GM19193 (cell line): ENCODE measurements at regions not wholly inside any gene's neighbourhood (a gene's known extent, or its start where the extent isn't known, plus 50 kb on each side); places are given as distances from the start of the nearest gene placed in this dataset.

Source experiments
- POLR2A ChIP-seq: IDR thresholded peaks from 4 replicates; pipeline ENCODE4 v1.6.1; 2011; ENCODE audit not compliant: insufficient read depth, insufficient read length; ENCODE audit errors: extremely low read depth

DNA sequence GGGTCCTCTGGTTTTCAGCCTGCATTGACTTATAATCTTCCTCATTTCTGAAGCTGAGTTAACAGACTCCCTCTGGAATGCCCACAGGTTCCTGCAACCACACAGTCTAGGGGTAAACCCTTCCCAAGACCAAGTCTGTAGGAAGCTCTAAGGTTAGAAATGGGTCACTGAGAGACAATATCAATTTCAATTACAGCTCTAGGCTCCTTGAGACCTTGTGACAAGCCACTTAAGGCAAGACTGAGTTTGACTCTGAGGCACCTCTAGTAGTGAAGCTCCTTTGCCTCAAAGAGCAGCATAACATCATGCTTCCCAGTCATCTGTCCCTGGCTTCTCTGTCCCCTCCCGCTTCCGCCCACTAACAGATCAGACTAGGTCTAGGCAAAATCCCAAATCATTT, 333.2 kb upstream of the JARID2 start:
- no peak for TF ChIP-seq POLR2A

DNA sequence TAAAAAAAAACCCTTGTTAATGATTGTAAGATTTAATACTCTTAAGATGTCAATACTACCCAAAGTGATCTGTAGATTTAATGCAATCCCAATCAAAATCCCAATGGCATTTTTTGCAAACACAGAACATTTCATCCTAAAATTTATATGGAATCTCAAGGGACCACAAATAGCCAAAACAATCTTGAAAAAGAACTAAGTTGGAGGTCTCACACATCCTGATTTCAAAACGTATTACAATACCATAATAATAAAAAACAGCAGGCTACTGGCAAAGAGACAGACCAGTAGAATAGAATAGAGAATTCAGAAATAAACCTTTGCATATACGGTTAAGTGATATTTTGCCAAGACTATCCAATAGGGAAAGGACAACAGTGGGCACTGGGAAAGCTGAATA, 331.9 kb upstream of the JARID2 start:
- no peak for TF ChIP-seq POLR2A

DNA sequence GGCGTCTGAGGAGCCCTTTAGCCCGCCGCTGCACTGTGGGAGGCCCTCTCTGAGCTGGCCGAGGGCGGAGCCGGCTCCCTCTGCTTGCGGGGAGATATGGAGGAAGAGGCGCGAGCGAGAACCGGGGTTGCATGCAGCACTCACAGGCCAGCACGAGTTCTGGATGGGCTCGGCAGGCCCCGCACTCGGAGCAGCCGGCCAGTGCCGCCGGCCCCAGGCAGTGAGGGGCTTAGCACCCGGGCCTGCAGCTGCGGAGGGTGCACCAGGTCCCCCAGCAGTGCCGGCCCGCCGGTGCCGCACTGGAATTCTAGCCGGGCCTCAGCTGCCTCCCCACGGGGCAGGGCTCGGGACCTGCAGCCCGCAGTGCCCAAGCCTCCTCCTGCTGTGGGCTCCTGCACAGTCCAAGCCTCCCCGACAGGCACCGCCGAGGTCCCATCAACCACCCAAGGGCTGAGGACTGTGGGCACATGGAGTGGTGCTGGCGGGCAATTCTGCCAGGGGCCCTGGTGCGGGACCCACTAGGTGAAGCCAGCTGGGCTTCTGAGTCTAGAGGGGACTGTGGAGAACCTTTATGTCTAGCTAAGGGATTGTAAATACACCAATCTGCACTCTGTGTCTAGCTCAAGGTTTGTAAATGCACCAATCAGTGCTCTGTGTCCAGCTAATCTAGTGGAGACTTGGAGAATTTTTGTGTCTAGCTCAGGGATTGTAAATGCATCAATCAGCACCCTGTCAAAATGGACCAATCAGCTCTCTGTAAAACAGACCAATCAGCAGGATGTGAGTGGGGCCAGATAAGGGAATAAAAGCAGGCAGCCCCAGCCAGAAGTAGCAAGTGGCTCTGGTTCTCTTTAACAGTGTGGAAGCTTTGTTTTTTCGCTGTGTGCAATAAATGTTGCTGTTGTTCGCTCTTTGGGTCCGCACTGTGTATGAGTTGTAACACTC, 329.7 kb upstream of the JARID2 start:
- TF ChIP-seq POLR2A, result no peak

DNA sequence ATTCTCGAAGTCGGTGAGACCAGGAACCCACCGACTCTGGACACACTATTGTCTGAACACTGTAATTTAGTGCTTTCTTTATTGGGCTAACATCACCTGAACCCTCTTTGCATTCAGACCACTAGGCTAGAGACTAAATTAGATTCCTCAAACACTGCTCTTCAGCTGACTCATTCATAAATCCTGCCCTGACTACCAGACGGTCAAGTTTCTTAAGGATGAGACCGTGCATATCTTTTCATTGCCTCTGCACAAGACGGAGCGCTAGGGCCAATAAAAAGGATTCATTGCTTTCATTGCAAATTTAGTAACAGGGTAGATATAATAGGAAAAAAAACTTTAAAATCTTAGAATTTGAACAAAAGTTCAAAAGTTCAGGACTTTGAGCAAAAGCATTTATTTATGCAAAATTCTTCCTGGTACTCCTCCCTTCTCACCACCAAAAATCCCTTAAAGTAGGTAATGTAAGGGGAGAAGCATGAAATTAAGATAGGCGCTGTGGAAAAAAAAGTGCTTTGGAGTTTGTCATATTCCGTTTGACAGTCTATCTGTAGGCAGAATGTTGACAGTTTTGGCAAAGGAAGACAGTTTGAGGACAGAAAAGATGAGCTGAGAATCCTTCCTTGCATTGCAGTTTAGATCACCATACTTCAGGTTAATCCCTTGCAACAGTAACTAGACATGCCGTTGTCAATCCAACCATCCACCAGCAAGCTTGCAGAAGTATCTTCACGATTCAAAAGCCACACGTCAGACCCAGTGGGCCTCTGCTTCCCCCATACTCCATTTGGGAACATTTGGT, 328.6 kb upstream of the JARID2 start:
- no peak for TF ChIP-seq POLR2A

DNA sequence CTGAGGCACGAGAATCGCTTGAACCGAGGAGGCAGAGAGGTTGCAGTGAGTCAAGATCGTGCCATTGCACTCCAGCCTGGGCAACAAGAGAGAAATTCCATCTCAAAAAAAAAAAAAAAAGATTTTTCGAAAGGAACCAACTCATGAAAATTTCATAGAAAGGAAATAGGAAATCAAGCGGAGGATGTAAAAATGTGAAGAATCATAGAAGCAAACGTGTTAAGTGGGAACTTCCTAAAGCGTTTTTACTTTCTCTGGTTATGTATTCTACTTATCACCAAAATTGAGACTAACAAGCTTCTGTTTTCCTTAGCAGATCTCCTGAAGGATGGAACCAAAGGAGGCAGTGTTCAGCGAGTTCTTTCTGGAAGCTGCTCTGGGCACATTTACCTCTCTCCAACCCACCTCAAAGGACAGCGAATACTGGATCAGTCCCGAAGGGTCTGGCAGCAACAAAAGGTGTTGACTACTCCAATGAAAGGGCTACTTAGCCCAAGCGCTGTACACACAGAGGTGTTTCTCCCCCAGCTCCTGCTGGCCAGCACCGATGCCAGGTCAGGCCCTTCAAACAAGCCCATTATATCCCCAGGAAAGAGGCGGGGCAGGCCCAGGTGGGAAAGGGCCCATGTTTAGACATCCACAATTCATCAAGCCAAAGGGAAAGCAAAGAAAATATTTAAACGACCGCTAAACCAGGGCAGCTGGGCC, 327.5 kb upstream of the JARID2 start:
- TF ChIP-seq POLR2A, result no peak

DNA sequence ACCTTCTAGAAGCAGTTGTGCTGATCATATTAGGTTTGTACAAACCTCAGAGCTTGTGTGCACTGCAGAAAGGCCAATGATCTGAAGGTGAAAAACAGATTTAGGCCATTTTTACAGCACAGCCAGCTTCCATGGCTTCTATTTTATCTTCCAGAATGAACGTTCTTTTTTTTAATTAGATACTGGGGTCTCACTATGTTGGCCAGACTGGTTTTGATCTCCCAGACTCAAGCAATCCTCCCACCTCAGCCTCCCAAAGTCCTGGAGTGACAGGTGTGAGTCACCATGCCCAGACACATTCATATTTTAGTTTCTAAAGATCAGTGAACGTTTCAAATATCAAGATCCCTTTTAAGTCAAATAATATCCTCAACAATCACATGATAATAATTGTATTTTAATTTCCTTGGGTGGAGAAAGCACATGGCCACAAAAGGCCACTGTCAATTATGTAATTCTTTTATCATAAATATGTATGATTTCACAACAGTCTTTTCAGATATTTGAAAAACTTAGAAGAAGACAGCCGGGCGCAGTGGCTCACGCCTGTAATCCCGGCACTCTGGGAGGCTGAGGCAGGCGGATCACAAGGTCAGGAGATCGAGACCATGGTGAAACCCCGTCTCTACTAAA, 326.7 kb upstream of the JARID2 start:
- TF ChIP-seq POLR2A, result no peak

DNA sequence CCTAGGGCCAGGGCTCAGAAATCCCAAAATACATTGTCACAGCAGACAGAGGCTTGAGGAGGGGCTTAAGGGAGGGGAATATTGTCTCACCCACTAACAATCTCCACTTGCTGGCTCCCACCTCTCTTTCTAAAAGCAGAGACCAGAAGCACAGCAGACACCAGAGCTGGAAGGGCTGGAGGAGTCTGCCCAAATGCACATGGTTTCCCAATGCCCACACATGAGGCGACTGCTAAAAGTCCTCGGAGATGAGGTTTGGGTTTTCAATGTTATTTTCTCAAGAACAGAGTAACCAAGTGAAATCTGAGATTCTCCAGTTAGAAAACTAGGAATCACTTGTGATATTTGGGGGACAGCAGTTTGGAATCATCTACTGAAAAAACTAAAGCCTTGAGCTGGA, 325.6 kb upstream of the JARID2 start:
- no peak for TF ChIP-seq POLR2A

DNA sequence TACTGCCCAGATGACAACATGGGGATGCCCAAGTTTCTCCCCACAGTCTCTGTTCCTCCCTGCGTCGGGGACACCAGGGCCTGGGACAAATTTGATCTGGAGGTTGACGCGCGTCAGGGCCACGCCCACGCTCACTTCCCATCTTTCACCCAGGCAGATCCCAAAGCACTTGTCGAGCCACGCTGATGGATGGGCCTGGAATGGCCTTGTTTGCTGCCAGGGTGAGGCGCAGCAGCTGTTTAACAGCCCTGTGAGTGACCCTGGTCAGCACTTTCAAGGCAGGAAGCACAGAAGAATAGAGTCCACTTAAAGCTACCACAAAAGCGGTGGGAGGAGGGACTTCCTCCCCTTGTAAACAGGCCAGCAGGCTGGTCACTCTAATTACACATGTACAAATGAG, 324.7 kb upstream of the JARID2 start:
- TF ChIP-seq POLR2A, result no peak

DNA sequence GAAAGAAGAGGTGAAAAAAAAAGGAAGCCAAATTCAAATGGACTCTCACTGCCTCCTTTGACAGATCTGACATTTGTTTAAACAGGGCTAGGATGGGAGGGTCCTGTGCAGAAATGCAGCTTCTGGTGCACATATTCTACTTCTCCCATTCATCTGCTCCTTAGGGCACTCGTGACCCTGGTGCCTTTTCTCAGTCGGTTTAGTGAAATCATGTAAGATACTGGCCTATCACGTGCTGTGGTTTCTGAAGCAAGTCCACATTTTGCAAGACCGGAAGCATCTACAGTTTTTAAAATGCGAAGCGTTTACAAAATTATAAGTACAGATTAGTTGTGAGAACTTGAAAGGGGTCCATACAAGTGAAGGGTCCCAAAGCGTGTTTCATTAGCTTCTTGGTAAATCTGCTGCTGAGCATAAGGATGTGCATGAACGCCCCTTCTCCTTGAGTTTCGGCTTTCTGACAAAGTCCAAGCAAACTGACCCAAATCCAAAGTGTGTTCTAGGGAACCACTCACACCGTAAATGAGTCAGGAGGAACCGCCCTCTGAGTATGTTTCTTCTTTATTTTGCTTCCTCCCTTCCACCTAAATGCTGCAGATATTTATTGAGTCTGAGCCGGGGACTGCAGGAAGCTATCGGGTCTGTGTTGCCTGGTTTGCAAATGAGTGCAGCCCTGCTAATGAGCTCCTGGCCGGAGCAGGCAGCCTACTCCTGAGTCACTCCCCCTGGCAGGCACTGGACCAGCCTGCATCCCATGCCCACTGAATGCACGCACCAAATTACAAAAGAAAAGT, 323.8 kb upstream of the JARID2 start:
- TF ChIP-seq POLR2A, result no peak

DNA sequence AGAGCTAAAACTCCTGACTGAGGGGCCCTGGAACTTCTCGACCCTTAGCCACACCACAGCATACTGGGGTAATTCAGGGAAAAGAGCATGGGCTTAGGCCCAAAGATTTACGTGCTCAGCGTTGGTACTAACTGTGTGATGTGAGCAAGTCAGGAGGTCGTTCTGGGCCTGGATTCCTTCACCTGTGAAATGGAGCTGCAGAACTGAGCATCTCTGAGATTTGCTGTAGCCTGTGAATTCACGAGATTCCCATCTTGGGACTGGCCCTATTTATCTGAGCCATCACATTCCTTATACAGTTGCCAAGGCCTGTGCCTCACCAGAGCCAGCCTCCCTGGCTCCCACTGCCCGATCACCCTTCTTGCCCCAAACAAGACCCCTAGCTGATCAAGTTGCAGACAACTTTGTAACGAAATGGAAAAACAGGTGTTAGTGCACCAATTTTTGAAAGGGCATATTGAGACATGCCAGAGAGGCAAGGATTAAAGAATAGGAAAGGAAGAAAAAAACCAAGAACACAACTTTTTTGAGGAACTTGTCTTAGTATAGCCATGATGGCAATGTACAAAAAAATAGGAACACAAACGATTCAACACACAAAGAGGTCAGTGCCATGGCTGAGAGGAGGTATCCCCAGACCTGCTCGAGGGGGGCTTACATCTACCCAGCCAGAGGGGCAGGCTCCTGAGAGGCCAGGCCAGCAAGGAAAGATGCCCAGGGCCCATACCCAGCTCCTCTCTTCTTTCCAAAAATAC, 323.0 kb upstream of the JARID2 start:
- TF ChIP-seq POLR2A, result no peak

DNA sequence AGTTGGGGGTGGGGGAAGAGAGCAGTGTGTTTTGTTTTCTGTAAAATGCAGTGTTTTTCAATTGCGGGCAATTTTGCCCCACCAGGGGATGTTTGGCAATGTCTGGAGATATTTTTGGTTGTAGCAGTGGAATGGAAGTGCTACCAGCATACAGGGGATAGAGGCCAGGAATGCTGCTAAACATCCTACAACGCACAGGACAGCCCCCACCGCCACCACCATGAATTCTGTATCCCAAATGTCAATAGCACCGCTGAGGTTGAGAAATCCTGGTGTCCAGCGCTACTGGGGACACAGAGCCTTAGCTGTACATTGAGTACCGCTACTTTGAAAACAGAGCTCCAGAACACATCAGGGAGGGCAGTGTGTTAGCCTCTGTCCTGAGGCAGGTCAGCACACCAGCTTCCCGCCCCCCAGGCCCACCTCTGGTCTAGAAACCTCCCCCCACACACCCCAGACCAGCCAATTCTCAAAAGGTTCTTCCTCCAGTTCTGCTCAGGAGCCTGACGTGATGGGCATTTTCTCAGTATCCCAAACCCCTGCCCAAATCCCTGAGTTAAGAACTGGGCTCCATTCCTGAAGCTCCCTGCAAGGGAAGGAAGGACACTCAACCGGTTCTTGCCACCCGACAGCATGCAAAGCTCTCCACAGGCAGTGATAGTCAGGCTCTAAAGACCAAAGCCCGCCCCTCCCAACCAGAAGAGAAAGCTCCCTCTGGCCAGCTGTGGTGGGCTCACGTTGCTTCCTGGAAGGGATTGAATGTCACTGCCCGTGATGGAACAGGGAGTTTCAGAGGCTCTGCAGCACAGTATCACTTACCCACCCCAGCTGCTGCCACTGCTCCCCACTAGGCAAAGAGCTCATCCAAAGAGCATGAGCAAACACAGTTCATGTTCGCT, 321.5 kb upstream of the JARID2 start:
- TF ChIP-seq POLR2A, result no peak

DNA sequence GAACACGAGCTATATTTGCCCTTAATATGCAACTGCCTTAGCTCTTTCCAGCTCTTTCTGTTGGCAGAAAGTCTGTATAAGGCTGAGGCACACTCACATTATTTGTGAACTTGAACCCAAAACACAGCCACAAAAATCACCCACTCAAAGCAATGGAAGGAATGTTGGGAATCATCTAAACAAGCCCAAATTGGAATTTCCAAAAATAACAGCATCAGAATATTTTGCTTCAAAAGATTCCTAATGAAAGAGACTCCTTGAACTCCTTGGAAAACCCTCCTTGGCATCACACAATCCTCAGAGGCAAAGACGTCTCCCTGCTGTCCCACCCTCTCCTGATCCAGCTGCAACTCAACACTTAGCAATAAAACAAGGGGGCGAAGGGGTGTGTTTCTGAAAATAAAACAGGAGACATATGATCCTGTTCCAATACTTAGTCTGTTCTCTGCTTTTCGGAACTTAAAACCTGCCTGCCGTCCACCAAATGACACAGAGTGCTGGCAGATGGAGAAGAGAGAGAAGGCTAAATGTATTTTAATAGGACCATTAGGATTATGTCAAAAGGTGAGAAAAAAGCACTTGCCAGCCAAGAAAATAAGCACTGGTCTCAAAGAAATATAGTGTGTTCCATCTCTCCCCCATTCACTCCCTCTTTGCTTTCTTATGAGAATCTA, 320.7 kb upstream of the JARID2 start:
- no peak for TF ChIP-seq POLR2A
